Subcutaneous abdominal adipose tissue (tissue), 5 donors: ENCODE measurements at regions not wholly inside any gene's neighbourhood (a gene's known extent, or its start where the extent isn't known, plus 50 kb on each side); places are given as distances from the start of the nearest gene placed in this dataset.

Experiments
- H3K27ac ChIP-seq: one replicate; pipeline ENCODE4 v1.7.0; 2013; ENCODE audit warnings: low read depth, mild to moderate bottlenecking, inconsistent platforms, low read length, moderate library complexity
- H3K27me3 ChIP-seq, 5 donors: one replicate each; pipeline ENCODE4 v1.7.0; 2013; ENCODE audit warnings: low read length in 5 of 5, inconsistent platforms in 1 of 5; ENCODE audit not compliant: control insufficient read depth in 5 of 5, insufficient read depth in 4 of 5
- H3K36me3 ChIP-seq, 5 donors: one replicate each; pipeline ENCODE4 v1.7.0; 2013; ENCODE audit warnings: low read length in 5 of 5; ENCODE audit not compliant: control insufficient read depth in 5 of 5, insufficient read depth in 5 of 5
- H3K4me1 ChIP-seq, 5 donors: one replicate each; pipeline ENCODE4 v1.7.0; 2013; ENCODE audit warnings: low read length in 5 of 5, mild to moderate bottlenecking in 3 of 5, moderate library complexity in 1 of 5; ENCODE audit not compliant: control insufficient read depth in 5 of 5, insufficient read depth in 5 of 5
- H3K4me3 ChIP-seq, 5 donors: one replicate each; pipeline ENCODE4 v1.7.0; 2013; ENCODE audit warnings: low read length in 5 of 5, low read depth in 1 of 5
- H3K9ac ChIP-seq, 5 donors: one replicate each; pipeline ENCODE4 v1.7.0; 2013; ENCODE audit warnings: low read length in 5 of 5, mild to moderate bottlenecking in 4 of 5, moderate library complexity in 3 of 5
- H3K9me3 ChIP-seq, 5 donors: one replicate each; pipeline ENCODE4 v1.7.0; 2013; ENCODE audit warnings: low read length in 5 of 5; ENCODE audit not compliant: control insufficient read depth in 5 of 5
- donor health status: healthy.
- donor health status: healthy.
- donor health status: healthy.
- donor health status: healthy.
- donor health status: healthy.

GRCh38 chr1:172717722-172718465 is 59.0 kb downstream of the FASLG start:
- Histone ChIP-seq H3K27ac (no peak overlapping the region), H3K36me3 (no peaks in the 10 kb centered on the region), H3K4me3 (no peak overlapping the region), H3K27me3 (no peaks in the 10 kb centered on the region), H3K4me1 (peaks cover 0 to 3% (median 0%) of the 10 kb centered on the region in 5 donors), H3K9ac (no peak overlapping the region), H3K9me3 (no peaks in the 10 kb centered on the region)

- no peak overlapping the region for H3K4me3 ChIP-seq
- no peaks in the 10 kb centered on the region for H3K36me3 ChIP-seq
- H3K9me3 ChIP-seq = no peaks in the 10 kb centered on the region
- no peak overlapping the region for H3K27ac ChIP-seq
- H3K4me1 ChIP-seq = peaks cover 0 to 3% (median 0%) of the 10 kb centered on the region in 5 donors
- no peak overlapping the region for H3K9ac ChIP-seq
- H3K27me3 ChIP-seq = no peaks in the 10 kb centered on the region
Observed at GRCh38 chr1:172719066-172719627, 60.2 kb downstream of the FASLG start.

GRCh38 chr1:172719694-172720138 is 60.8 kb downstream of the FASLG start:
- peaks cover 0 to 3% (median 0%) of the 10 kb centered on the region in 5 donors for H3K4me1 ChIP-seq
- H3K36me3 ChIP-seq = no peaks in the 10 kb centered on the region
- H3K9me3 ChIP-seq = no peaks in the 10 kb centered on the region
- H3K27ac ChIP-seq = no peak overlapping the region
- H3K27me3 ChIP-seq = no peaks in the 10 kb centered on the region
- no peak overlapping the region for H3K9ac ChIP-seq
- no peak overlapping the region for H3K4me3 ChIP-seq

- no peak overlapping the region for H3K9ac ChIP-seq
- no peak overlapping the region for H3K4me3 ChIP-seq
- H3K27me3 ChIP-seq = no peaks in the 10 kb centered on the region
- H3K36me3 ChIP-seq = no peaks in the 10 kb centered on the region
- H3K4me1 ChIP-seq = peaks cover 0 to 3% (median 0%) of the 10 kb centered on the region in 5 donors
- H3K27ac ChIP-seq = no peak overlapping the region
- H3K9me3 ChIP-seq = no peaks in the 10 kb centered on the region
Observed at GRCh38 chr1:172720339-172720738, 61.4 kb downstream of the FASLG start.

- Histone ChIP-seq H3K9me3 (no peaks in the 10 kb centered on the region), H3K27ac (no peak overlapping the region), H3K4me1 (peaks cover 0 to 5% (median 0%) of the 10 kb centered on the region in 5 donors), H3K27me3 (no peaks in the 10 kb centered on the region), H3K9ac (no peak overlapping the region), H3K36me3 (no peaks in the 10 kb centered on the region), H3K4me3 (no peak overlapping the region)
Observed at GRCh38 chr1:172723251-172723650, 64.3 kb downstream of the FASLG start.

- Histone ChIP-seq H3K27ac (no peak overlapping the region), H3K4me1 (peaks cover 0 to 5% (median 0%) of the 10 kb centered on the region in 5 donors), H3K36me3 (no peaks in the 10 kb centered on the region), H3K4me3 (no peak overlapping the region), H3K27me3 (no peaks in the 10 kb centered on the region), H3K9ac (no peak overlapping the region), H3K9me3 (no peaks in the 10 kb centered on the region)
Observed at GRCh38 chr1:172724232-172724631, 65.3 kb downstream of the FASLG start.

GRCh38 chr1:172724765-172725613 is 66.1 kb downstream of the FASLG start:
- Histone ChIP-seq H3K9ac (no peak overlapping the region), H3K36me3 (no peaks in the 10 kb centered on the region), H3K27ac (no peak overlapping the region), H3K4me1 (peaks cover 0 to 5% (median 0%) of the 10 kb centered on the region in 5 donors), H3K4me3 (no peak overlapping the region), H3K9me3 (no peaks in the 10 kb centered on the region), H3K27me3 (no peaks in the 10 kb centered on the region)

GRCh38 chr1:172726740-172727139 is 67.8 kb downstream of the FASLG start:
- Histone ChIP-seq H3K4me3 (no peak overlapping the region), H3K27me3 (peaks cover 0 to 3% (median 0%) of the 10 kb centered on the region in 5 donors), H3K9me3 (no peaks in the 10 kb centered on the region), H3K9ac (no peak overlapping the region), H3K4me1 (peaks cover 0 to 5% (median 0%) of the 10 kb centered on the region in 5 donors), H3K36me3 (no peaks in the 10 kb centered on the region), H3K27ac (no peak overlapping the region)

- no peak overlapping the region for H3K27ac ChIP-seq
- no peaks in the 10 kb centered on the region for H3K9me3 ChIP-seq
- H3K9ac ChIP-seq = no peak overlapping the region
- H3K4me3 ChIP-seq = no peak overlapping the region
- peaks cover 0 to 5% (median 0%) of the 10 kb centered on the region in 5 donors for H3K4me1 ChIP-seq
- H3K27me3 ChIP-seq = peaks cover 0 to 3% (median 0%) of the 10 kb centered on the region in 5 donors
- no peaks in the 10 kb centered on the region for H3K36me3 ChIP-seq
Observed at GRCh38 chr1:172727275-172727857, 68.5 kb downstream of the FASLG start.
